Activated naive CD4-positive, alpha-beta T cell treated with anti-CD3 and anti-CD28 coated beads, Interleukin-2, amount 50 U/mL, for 24 hours (primary cell): ENCODE measurements at regions not wholly inside any gene's neighbourhood (a gene's known extent, or its start where the extent isn't known, plus 50 kb on each side); places are given as distances from the start of the nearest gene placed in this dataset.

ENCODE experiments used
- H3K27ac Mint-ChIP-seq: one replicate; pipeline ENCODE4 v1.8.0; 2021; ENCODE audit warnings: mild to moderate bottlenecking, mixed read lengths
- H3K27me3 Mint-ChIP-seq: one replicate; pipeline ENCODE4 v1.8.0; 2021; ENCODE audit warnings: mixed read lengths
- H3K36me3 Mint-ChIP-seq: one replicate; pipeline ENCODE4 v1.8.0; 2021; ENCODE audit warnings: mixed read lengths
- H3K4me1 Mint-ChIP-seq: one replicate; pipeline ENCODE4 v1.8.0; 2021; ENCODE audit warnings: mixed read lengths
- H3K4me3 Mint-ChIP-seq: one replicate; pipeline ENCODE4 v1.8.0; 2021; ENCODE audit warnings: mild to moderate bottlenecking, mixed read lengths
- H3K9me3 Mint-ChIP-seq: one replicate; pipeline ENCODE4 v1.8.0; 2021; ENCODE audit warnings: mixed read lengths

DNA sequence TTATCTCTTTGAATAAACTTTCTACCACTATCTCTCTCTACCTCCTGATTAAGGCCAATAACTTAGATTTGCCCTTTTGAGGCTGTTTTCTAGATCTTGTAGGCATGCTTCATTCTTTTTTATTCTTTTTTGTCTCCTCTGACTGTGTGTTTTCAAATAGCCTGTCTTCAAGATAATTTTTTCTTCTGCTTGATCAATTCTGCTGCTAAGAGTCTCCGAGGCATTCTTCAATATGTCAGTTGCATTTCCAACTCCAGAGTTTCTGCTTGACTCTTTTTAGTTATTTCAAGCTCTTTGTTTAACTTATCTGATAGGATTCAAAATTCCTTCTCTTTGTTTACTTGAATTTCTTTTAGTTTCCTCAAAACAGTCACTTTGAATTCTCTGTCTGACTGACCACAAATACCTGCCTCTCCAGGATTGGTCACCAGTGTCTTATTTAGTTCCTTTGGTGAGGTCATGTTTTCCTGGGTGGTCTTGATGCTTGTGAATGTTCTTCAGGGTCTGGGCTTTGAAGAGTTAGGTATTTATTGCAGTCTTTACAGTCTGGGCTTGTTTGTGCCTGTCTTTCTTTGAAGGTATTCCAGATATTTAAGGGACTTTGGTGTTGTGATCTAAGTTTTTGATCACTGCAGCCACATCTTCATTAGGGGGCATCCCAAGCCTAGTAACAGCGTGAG is 197.3 kb upstream of the STK17B start:
- H3K27ac Mint-ChIP-seq: no peak overlapping the region
- no peaks in the 10 kb centered on the region for H3K4me1 Mint-ChIP-seq
- H3K4me3 Mint-ChIP-seq: no peak overlapping the region
- H3K27me3 Mint-ChIP-seq: no peaks in the 10 kb centered on the region
- H3K9me3 Mint-ChIP-seq: peaks cover 19% of the 10 kb centered on the region
- H3K36me3 Mint-ChIP-seq: peaks cover 4% of the 10 kb centered on the region

DNA sequence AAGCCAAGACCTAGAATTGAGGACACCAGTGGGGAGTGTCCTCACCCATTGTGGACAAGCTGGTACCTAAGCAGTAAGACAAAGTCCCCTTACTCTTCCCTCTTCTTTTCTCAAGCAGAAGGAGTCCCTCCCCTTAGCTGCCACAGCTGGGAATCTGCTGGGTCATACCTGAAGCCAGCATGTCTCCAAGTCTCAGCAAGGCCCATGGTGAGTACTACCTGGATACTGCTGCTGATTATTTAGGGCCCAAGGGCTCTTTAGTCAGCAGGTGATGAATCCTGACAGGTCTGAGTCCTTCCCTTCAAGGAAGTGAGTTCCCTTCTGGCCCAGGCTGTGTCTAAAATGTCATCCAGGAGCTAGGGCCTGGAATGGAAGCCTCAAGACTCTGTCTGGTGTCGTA is 198.6 kb upstream of the STK17B start:
- Mint-ChIP-seq H3K9me3 (peaks cover 19% of the 10 kb centered on the region), H3K27ac (no peak overlapping the region)

DNA sequence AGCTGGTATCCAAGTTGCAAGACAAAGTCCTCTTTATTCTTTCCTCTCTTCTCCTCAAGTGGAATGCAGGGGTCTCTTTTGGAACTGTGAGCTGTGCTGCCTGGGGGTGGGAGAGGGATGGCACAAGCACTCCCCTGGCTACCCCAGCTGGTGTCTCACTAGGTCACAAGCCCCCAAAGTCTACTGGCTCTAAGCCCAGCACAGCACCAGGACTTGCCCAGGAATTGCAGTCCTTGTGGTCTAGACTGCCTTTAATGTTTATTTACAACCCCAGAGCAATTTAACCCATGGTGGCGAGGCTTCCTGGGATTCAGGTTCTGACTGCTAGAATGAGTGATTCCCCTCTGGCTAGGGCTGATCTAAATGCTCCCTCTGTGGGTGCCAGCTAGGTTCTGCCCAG is 199.0 kb upstream of the STK17B start:
- Mint-ChIP-seq H3K36me3 (peaks cover 4% of the 10 kb centered on the region), H3K27me3 (no peaks in the 10 kb centered on the region)

More for the DNA sequence above, 198.6 kb upstream of the STK17B start:
- H3K4me1 Mint-ChIP-seq: no peaks in the 10 kb centered on the region
- H3K4me3 Mint-ChIP-seq: no peak overlapping the region
- H3K36me3 Mint-ChIP-seq: peaks cover 4% of the 10 kb centered on the region
- no peaks in the 10 kb centered on the region for H3K27me3 Mint-ChIP-seq

DNA sequence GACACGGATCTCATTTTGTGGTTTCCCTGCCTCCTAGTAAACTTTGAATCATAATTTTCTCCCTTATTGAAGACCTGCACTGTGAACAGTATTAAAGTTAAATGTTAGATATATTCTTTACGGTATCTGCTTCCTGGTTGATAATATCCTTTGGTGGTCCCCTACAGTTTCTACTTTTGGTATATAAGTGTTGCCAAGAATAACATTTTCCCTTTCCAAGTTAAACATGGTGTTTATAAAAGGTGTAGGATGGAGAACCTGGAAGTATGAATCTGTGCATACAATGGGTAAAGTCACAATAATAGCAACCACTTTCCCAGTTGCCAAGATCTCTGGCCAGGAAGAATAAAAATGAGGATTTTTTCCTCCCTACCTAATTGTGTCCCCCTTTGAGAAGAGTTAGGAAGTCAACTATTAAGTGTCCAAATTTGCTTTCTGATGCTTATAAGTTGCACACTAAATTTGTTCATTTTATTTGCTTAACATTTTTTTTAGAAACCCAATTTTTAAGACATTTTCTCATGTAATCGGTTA is 201.0 kb upstream of the STK17B start:
- Mint-ChIP-seq H3K4me3 (no peak overlapping the region), H3K27ac (no peak overlapping the region), H3K9me3 (peaks cover 19% of the 10 kb centered on the region), H3K4me1 (peaks cover 3% of the 10 kb centered on the region), H3K27me3 (no peaks in the 10 kb centered on the region), H3K36me3 (peaks cover 4% of the 10 kb centered on the region)

More for the DNA sequence above, 199.0 kb upstream of the STK17B start:
- no peaks in the 10 kb centered on the region for H3K4me1 Mint-ChIP-seq
- H3K4me3 Mint-ChIP-seq: no peak overlapping the region
- H3K9me3 Mint-ChIP-seq: peaks cover 19% of the 10 kb centered on the region
- no peak overlapping the region for H3K27ac Mint-ChIP-seq

DNA sequence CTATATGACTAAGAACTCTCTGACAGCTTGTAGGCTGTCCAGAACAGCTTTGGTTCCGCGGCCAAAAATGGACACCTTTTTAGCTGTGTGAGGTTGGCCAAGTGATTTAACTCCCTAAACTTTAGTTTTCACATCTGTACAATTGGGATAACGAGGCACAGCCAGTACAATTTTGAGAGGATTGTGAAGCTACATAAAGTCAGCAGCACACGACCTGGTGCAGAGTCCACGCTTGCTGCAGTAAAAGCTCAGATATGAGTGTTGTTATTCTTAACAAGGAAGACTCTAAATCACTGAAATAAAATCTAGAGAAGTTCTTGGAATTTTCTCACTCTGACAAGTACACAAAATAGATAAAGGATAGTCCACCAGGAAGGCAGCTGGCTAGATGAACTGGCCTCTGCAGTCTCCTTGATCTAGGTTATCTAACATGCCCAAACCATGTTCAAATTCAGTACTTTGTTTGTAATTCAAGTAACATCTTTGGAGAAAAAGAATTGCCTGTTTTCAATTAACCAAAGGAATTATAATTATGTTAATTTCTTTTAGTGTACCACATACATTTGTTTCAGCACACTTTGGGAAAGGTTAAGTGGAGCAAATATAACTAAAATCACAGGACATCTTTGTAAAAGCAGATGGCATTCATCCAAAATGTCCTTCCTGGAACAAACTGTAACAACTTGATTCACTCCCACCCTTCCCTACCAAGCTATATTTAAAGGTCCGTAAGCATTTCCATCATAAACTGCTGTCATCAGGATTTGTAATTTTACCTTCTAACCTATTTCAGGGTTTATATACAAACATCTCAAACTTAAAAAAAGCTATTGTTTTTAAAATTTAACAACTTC is 201.7 kb upstream of the STK17B start:
- H3K4me3 Mint-ChIP-seq: no peak overlapping the region
- H3K36me3 Mint-ChIP-seq: peaks cover 4% of the 10 kb centered on the region
- peaks cover 12% of the 10 kb centered on the region for H3K9me3 Mint-ChIP-seq
- no peak overlapping the region for H3K27ac Mint-ChIP-seq
- H3K27me3 Mint-ChIP-seq: peaks cover 1% of the 10 kb centered on the region
- H3K4me1 Mint-ChIP-seq: peaks cover 10% of the 10 kb centered on the region

DNA sequence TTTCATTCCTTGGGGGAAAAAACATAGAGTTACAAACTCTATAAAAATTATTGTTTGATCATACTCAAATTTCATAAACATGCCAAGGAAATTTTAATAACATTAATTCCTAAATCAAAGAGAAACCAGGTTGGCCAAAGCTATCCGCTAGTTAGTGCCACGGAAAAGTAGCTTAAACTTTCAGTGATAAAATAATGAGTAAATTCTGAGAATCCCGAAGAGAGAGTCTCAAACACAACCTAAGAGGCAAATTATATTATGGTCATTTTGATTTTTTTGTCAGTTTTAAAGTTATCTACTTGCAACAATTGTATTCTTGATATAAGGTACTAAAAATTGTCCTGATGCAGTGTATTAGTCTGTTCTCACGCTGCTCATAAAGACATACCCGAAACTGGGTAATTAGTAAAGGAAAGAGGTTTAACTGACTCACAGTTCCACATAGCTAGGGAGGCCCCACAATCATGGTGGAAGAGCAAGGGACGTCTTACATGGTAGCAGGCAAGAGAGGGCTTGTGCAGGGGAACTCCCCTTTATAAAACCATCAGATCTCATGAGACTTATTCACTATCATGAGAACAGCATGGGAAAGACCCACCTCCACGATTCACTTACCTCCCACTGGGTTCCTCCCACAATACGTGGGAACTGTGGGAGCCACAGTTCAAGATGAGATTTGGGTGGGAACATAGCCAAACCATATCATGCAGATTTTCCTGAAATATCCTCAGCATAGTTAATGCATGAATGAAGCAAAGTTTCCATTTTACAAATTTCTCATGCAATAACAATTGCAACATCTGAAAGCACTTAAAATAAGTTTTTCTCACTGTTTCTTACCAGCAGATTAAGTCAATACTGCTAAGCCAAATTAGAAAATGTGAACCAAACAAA is 205.9 kb upstream of the STK17B start:
- H3K9me3 Mint-ChIP-seq: no peaks in the 10 kb centered on the region
- H3K27ac Mint-ChIP-seq: peak overlapping the region; percentile 80
- peaks cover 12% of the 10 kb centered on the region for H3K4me1 Mint-ChIP-seq
- no peaks in the 10 kb centered on the region for H3K36me3 Mint-ChIP-seq
- peak overlapping the region; percentile 30 for H3K4me3 Mint-ChIP-seq
- peaks cover 1% of the 10 kb centered on the region for H3K27me3 Mint-ChIP-seq

DNA sequence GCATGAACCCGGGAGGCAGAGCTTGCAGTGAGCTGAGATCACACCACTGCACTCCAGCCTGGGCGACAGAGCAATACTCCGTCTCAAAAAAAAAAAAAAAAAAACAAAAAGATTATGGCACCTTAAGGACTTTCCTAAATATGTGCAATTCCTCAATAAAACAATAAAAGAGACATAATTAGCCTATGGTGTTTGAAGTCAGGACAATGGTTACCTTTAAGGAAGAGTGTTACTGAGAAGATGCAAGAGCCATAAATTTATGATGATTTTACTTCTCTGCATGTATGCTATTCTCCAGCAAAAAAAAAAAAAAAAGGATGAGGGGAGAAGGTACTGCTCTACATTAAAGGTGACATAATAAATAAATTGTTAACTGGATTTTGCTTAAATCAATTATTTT is 208.2 kb upstream of the STK17B start:
- no peaks in the 10 kb centered on the region for H3K9me3 Mint-ChIP-seq
- H3K4me3 Mint-ChIP-seq: no peak overlapping the region
- H3K27me3 Mint-ChIP-seq: peaks cover 1% of the 10 kb centered on the region
- no peaks in the 10 kb centered on the region for H3K36me3 Mint-ChIP-seq
- no peak overlapping the region for H3K27ac Mint-ChIP-seq
- H3K4me1 Mint-ChIP-seq: peaks cover 12% of the 10 kb centered on the region

DNA sequence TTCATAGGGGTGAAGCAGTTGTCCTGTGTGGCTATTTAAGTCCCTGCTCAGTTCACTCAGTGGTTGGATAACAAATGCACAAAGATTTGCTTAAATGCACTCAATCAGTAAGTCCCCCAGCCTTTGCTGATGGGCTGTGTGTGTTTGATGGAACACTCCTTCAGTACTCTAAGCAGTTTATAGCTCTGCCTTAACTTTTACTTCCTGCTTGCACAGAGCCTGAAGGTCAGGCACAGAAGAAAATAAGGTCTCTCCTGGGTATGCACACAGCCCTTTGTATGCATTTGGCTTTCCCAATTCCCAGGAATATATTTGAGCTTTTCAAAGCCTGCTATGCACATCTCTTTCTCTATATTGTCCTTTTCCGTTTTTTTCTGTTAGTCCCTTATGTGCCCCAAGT is 208.7 kb upstream of the STK17B start:
- Mint-ChIP-seq H3K4me1 (peaks cover 12% of the 10 kb centered on the region), H3K36me3 (no peaks in the 10 kb centered on the region), H3K27ac (no peak overlapping the region), H3K9me3 (no peaks in the 10 kb centered on the region), H3K27me3 (peaks cover 1% of the 10 kb centered on the region), H3K4me3 (no peak overlapping the region)

DNA sequence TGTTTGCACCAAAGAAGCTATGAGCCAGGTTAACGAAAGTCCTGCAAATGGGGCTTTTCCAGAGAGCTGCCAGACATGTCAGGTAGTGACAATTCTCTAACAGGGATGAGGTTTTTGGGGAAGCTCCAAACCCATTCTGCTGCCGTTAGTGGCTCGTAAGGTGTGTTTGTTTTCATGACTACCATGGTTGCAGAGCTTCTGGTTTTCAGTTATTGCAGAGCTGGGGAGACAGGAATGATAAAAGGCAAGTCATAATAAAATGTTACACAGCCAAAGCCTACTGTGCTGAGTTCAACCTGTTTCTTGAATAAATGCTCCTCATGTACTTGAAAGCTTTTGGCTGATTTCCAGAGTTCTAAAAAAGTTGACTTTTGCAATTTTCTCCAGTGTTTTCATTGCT is 209.2 kb upstream of the STK17B start:
- Mint-ChIP-seq H3K4me3 (no peak overlapping the region), H3K9me3 (no peaks in the 10 kb centered on the region), H3K4me1 (peaks cover 12% of the 10 kb centered on the region), H3K27ac (no peak overlapping the region), H3K36me3 (no peaks in the 10 kb centered on the region), H3K27me3 (peaks cover 1% of the 10 kb centered on the region)

DNA sequence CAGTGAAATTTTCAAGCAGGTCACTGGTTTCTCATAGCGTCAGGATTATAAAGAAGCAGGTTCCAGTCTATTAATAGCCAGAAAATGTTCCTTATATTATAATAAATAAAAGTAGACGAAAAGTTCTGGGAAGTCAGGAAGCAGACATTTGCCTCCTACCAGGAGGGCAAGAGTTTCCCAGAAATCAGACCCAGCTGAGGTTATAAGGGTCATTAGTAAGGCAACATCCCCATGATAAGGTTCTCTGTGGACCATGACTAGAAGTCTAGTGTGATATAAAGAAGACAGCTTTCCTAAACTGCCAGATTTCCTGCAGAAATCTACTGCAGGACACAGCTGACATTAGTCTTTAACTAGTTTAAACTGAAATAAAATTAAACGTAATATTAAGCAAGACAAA is 210.1 kb upstream of the STK17B start:
- Mint-ChIP-seq H3K9me3 (no peaks in the 10 kb centered on the region), H3K4me3 (no peak overlapping the region), H3K27me3 (peaks cover 1% of the 10 kb centered on the region), H3K27ac (no peak overlapping the region), H3K36me3 (no peaks in the 10 kb centered on the region), H3K4me1 (peaks cover 12% of the 10 kb centered on the region)

DNA sequence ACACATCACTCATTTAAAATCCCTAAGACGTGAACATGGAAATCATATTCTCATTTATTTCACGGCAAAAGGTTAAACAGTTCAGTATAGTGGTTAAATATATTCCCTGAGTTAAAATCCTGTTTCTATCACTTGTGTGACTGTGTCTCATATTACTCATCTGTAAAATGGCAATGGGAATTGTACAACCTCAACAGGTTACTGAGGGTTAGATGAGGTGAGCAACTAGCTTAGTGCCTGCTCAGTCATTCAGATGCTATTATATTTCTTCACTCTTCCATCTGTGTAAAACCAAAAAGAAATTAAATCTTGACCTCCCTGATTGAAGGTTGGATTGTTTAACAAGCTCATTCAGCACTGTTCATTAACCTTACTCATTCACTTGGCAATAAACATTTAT is 212.4 kb upstream of the STK17B start:
- H3K9me3 Mint-ChIP-seq: no peaks in the 10 kb centered on the region
- H3K27me3 Mint-ChIP-seq: no peaks in the 10 kb centered on the region
- H3K4me3 Mint-ChIP-seq: no peak overlapping the region
- no peak overlapping the region for H3K27ac Mint-ChIP-seq
- H3K4me1 Mint-ChIP-seq: no peaks in the 10 kb centered on the region
- no peaks in the 10 kb centered on the region for H3K36me3 Mint-ChIP-seq

DNA sequence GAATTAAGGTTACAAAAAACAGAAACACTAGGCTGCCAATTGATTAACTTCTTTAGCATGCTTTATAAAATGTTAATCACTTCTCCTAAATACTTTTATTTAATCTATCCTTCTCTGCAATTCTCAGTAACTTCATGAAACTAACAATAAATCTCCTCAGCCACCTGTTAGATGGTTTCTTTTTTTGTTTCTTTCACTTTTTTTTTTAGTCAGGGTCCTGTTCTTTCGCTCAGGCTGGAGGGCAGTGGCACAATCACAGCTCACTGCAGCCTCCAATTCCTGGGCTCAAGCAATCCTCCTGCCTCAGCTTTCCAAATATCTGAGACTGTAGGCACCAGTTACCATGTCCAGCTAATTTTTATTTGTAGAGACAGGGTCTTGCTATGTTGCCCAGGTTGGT is 213.4 kb upstream of the STK17B start:
- no peaks in the 10 kb centered on the region for H3K36me3 Mint-ChIP-seq
- no peaks in the 10 kb centered on the region for H3K27me3 Mint-ChIP-seq
- no peak overlapping the region for H3K27ac Mint-ChIP-seq
- no peaks in the 10 kb centered on the region for H3K4me1 Mint-ChIP-seq
- no peak overlapping the region for H3K4me3 Mint-ChIP-seq
- H3K9me3 Mint-ChIP-seq: no peaks in the 10 kb centered on the region

DNA sequence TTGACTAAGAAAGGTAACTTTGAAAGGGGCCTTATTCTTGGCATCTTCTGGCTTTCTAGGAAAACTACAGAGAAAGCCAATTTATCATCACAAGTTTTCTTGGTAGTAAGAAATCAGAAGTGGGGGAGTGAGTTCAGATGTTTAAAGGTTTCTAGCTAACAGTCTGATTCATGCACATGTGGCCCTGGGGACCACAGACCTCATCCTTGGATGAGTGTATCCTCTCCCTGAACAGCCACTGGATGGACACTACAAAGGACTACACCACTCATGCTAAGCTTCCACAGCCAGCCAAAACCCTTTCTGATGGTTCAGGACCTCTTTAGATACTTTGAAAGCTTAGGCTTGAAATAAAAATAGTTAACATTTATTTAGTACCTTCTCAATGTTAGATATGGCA is 218.3 kb upstream of the STK17B start:
- no peaks in the 10 kb centered on the region for H3K4me1 Mint-ChIP-seq
- H3K36me3 Mint-ChIP-seq: no peaks in the 10 kb centered on the region
- H3K27me3 Mint-ChIP-seq: no peaks in the 10 kb centered on the region
- H3K9me3 Mint-ChIP-seq: no peaks in the 10 kb centered on the region
- H3K4me3 Mint-ChIP-seq: no peak overlapping the region
- no peak overlapping the region for H3K27ac Mint-ChIP-seq

DNA sequence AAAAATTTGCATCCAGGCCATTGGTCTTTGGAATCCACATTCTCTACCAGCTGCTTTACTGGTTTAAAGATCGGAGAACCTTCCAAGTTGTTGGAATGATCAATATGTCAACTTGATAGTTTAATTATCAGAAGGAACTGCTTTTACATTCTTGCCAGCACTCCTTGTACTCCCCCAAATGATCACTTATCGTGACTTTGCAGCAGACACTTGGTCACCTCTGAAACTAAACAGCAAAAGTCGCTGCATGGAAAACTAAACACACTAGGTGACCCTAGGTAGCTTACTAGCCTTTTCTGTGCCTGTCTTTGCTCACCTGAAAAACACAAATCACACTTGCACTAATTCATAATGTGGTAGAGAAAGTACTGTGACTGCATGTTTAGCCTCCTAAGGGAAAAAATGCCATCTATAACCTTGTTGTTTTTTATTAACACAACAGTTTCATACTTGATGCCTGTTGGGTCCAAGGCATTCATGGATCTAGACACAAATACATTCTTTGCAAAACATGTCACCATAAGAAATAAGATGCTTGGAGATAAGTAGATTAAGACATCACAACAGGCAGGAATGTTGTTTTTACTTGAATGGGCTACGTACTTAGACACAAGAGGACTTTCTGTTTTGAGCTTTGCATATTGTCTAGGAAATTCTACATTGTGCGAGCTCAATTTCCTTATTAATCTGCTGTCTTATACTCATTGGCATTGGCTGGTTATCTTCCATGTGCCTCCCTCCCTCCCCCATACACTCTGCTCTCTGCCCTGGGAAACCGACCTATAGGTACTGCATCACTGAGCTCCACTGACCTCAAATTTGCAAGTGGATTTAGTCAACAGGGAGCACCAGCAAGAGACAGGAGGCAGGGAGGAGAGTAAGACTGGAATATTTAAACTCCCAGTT is 219.1 kb upstream of the STK17B start:
- Mint-ChIP-seq H3K36me3 (no peaks in the 10 kb centered on the region), H3K4me1 (no peaks in the 10 kb centered on the region), H3K27ac (no peak overlapping the region), H3K4me3 (no peak overlapping the region), H3K9me3 (no peaks in the 10 kb centered on the region), H3K27me3 (no peaks in the 10 kb centered on the region)

DNA sequence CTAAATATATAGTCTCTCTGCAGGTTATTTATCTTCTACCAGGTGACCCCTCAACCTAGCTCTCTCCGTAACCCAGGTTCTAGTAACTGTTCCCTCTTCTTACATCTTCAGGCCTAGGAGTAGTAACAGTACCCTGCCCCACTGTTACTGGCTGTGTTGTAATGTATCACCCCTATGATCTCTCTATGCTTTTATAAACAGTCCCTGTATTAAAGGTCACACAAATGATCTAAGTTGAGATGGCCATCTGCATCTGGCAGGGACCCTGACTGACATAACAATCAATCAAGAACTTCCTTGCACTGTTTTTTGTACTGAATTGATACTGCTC is 219.7 kb upstream of the STK17B start:
- Mint-ChIP-seq H3K4me3 (no peak overlapping the region), H3K4me1 (no peaks in the 10 kb centered on the region), H3K36me3 (no peaks in the 10 kb centered on the region), H3K27ac (no peak overlapping the region), H3K9me3 (no peaks in the 10 kb centered on the region), H3K27me3 (no peaks in the 10 kb centered on the region)
